GM19463 (cell line): ENCODE measurements at regions not wholly inside any gene's neighbourhood (a gene's known extent, or its start where the extent isn't known, plus 50 kb on each side); places are given as distances from the start of the nearest gene placed in this dataset.

Experiments
- ATAC-seq: cut with Tn5 transposase; IDR thresholded peaks from one replicate; pipeline ENCODE4 v1.9.1; 2021; ENCODE audit warnings: mild to moderate bottlenecking, moderate library complexity; ENCODE audit not compliant: unreplicated experiment

GRCh38 chr6:44674226-44675155 is 287.0 kb downstream of the CDC5L start:
- ATAC-seq = no peak

- ATAC-seq = no peak
These were observed 287.9 kb downstream of the CDC5L start for GRCh38 chr6:44675449-44675848.

GRCh38 chr6:44676246-44676790 is 288.8 kb downstream of the CDC5L start:
- no peak for ATAC-seq

DNA sequence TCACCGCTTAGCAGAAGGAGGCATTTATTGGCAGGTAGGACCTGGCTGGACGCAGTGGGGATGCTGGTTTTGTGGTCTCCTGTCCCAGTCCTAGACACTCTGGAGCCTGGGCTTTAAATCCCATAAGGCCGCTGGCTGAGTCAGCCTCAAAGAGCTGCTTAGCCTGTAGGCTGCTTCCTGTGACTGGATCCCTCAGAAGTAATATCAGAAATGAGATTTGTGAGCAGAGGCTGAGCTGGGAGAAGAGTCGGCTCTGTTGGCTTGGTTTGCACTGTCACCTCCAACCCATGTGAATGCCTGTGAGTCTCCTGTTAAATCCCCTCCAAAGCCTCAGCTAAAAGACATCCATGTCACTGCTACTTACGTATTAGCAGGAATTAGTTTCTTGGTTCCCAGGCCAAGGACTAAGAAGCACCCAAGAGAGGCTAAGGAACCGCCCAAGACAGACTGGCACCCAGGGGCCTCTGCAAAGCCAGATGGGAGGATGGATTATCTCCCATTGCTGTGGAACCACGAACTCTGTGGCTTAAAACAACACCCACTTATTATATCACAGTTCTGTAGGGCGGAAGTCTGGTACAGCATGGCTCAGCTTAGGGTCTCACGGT is 289.4 kb downstream of the CDC5L start:
- no peak for ATAC-seq

DNA sequence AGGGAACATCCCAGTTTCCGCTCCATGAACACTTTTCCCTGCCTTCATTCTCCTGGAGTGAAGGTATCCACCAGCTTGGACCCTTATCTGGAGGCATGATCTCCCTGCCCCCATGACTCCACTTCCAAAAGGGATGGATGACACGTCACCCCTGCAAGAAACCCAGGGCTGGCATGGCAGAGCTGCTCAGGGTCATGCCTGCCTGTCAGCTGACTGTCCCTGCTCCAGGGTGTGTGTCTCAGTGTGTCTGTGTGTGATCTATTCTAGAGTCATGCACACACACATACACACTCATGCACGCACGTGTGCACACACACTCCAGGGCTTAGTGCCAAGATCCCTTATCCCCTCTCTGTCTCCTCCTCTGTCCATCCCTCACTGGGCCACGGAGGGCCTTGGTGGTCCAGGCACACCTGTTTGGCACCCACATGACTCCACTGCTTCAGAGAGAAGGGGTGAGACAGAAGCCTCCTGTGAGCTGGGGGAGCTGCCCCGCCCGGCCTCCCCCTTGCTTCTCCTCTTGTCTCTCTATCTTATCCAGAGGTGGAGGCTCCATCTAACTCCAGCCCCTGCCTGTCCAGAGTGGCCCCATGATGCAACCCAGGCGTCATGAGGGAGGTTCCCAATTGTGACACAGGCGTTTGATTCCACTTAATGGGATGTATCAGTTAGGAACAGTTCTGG is 290.9 kb downstream of the CDC5L start:
- no peak for ATAC-seq

- ATAC-seq = no peak
These were observed 292.1 kb downstream of the CDC5L start for GRCh38 chr6:44679438-44680201.

DNA sequence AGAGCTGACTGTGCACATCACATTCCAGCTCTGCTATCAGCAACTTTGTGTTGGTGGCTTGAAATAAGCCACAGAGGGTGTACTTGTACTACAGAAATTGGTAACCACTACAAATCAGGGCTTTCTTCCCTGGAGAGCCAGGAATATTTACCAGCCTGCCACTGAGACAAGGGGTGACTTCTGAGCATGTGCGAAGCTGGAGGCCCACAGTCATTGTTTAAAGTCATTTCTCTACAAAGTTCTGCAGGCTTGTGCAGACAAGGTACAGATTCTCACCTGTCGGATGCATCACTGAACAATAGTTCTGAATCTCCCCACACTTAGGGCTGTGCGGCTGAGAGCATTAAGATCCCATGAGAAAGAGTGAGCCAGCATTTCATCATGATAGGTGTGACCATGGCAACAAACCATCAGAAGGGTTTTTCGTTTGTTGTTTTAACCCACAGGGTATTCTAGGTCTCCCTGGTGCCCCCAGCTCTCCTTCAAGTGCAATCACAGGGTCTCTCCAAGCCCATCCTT is 292.8 kb downstream of the CDC5L start:
- ATAC-seq = no peak

GRCh38 chr6:44681761-44682160 is 294.3 kb downstream of the CDC5L start:
- no peak for ATAC-seq

DNA sequence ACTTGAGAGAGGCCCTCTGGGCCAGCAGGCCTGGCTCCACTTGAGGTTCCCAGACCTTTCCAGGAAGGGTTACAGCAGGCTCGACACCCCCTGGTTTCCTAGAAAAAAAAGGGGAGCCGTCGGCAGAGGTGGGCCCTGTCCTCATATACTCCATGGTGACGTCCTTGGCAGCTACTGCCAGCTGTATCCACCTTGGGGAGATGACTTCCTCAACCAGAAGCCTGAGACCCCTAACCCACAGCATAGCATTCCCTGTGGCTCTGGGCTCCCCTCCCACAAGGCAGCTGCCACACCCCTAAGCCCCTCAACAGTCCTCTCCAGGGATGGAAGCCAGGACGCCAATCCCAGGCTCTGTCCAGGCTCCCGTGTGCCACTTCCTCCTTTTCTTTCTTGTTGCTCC is 294.8 kb downstream of the CDC5L start:
- ATAC-seq = no peak

- ATAC-seq = no peak
These were observed 295.7 kb downstream of the CDC5L start for GRCh38 chr6:44682987-44683779.

GRCh38 chr6:44685213-44685612 is 297.7 kb downstream of the CDC5L start:
- no peak for ATAC-seq

DNA sequence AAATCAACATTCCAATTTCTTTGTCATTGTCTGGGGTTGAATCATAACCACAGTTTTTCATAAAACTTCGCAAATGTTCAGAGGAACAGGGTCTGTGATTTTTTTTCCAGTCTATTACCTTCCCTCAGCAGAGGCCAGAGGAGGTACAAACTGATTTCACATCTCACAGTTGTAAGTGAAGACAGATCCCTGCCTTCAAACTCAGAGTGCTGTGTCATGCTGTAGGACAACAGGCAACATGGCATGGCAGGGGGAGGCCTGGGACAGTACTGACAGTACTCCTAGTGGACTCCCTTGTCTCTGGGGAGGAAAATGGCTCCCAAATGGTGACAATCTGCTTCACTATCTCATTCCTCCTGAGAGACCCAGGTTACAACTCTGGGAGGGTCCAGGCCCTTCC is 308.6 kb downstream of the CDC5L start:
- no peak for ATAC-seq

- ATAC-seq = no peak
These were observed 309.2 kb downstream of the CDC5L start for GRCh38 chr6:44696686-44697085.

- no peak for ATAC-seq
These were observed 309.8 kb downstream of the CDC5L start for GRCh38 chr6:44697327-44697726.

- no peak for ATAC-seq
These were observed 311.1 kb downstream of the CDC5L start for GRCh38 chr6:44698602-44699001.

DNA sequence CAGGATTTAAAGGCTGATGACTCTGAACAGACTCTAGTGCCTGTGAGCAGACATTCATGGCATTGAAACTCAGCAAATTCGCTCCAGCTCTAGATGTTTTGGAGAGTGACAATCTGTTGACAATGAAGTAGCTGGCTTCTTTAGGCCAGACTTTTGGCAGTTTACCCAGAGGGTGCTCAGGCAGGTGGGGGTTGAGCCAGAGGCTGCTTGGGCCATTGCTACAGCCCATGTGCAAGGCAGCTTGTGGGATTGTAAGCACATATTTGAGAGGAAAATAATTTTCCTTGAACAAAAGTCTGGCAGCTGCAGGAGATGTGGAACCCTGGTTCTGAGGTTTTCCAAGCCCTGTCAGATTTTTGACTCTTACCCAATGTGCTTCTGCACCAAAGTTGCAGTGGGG is 311.6 kb downstream of the CDC5L start:
- no peak for ATAC-seq

DNA sequence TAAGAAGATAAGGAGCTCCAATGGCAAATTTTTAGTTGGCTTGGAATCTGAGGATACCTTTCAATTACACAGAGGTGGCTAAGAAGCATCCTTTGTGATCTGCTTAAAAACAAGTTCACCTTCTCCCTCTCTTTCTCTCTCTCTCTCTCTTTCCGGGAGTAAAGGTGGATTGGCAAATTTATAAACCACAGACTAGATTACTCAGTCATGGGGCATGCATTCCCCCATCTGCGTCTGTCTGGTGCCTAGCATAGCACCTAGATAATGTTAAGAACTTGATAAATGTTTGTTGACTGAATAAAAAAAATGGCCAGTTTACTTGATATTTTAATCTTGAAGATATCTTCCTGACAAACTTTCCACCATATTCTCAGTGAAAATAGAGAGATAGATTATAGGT is 312.3 kb downstream of the CDC5L start:
- ATAC-seq = no peak

GRCh38 chr6:44700422-44700821 is 312.9 kb downstream of the CDC5L start:
- ATAC-seq = no peak

GRCh38 chr6:44701038-44701636 is 313.6 kb downstream of the CDC5L start:
- ATAC-seq = no peak
